ENCODE measurements at regions not wholly inside any gene's neighbourhood (a gene's known extent, or its start where the extent isn't known, plus 50 kb on each side); places are given as distances from the start of the nearest gene placed in this dataset.

DNA sequence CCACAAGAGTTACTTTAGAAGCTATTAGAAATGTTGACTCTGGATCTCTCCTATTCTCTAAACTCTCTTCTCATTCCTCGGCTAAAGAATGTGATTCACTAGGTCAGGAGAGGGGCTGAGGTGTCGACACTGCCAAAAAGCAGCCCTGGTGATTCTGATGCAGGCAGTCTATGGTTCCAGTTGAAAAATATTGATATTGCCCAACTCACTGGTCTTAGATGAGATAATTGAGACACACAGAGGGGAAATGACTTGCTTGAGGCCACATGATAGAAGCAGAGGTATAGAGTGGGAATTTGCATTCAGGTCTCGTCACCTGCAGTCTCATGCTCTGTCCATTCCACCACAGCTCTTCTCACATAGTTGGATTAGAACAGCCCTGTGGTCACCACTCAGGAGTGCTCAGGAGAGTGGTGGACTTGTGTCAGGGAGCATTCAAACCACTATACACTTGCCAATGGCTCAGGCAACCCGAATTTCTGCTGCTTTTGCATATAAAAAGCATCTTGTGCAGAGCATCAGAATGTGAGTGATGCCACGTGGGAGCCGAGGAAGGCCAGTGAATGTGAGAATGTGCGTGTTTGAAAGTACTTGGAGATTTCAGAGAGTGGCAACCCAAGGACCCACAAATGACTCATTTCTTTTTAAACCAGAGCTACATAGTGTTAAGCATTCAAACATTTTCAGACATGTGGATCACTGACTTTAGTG lies 65.1 kb upstream of the CTLA4 start:
- ChIA-PET CTCF (no interaction called here), POLR2A (no interaction called here)
- ATAC-seq (ENCODE audit: low read depth) (no peak), DNase-seq (no peak)
- no peak overlapping the region for H2AFZ ChIP-seq (ENCODE audit: insufficient read depth, low read depth, low read length, poor library complexity, severe bottlenecking)
- H3K9me3 ChIP-seq (ENCODE audit: control extremely low read depth in 1 of 3, control insufficient read depth in 2 of 3, insufficient read depth in 1 of 3, low read length in 2 of 3): peaks cover 6 to 15% (median 7%) of the 10 kb centered on the region in 3 donors
- no peak overlapping the region for H3K4me3 ChIP-seq (ENCODE audit: control extremely low read depth in 1 of 5, extremely low read depth in 1 of 5, insufficient read depth in 1 of 5, low read depth in 2 of 5, low read length in 4 of 5)
- no peaks in the 10 kb centered on the region for H3K79me2 ChIP-seq (ENCODE audit: control insufficient read depth, insufficient read depth, low read length)
- TF ChIP-seq, protein P1, sequence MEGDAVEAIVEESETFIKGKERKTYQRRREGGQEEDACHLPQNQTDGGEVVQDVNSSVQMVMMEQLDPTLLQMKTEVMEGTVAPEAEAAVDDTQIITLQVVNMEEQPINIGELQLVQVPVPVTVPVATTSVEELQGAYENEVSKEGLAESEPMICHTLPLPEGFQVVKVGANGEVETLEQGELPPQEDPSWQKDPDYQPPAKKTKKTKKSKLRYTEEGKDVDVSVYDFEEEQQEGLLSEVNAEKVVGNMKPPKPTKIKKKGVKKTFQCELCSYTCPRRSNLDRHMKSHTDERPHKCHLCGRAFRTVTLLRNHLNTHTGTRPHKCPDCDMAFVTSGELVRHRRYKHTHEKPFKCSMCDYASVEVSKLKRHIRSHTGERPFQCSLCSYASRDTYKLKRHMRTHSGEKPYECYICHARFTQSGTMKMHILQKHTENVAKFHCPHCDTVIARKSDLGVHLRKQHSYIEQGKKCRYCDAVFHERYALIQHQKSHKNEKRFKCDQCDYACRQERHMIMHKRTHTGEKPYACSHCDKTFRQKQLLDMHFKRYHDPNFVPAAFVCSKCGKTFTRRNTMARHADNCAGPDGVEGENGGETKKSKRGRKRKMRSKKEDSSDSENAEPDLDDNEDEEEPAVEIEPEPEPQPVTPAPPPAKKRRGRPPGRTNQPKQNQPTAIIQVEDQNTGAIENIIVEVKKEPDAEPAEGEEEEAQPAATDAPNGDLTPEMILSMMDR (IDR thresholded peaks at IDR 0.05): no peak
- no peak for TF ChIP-seq EZH2 (IDR thresholded peaks at IDR 0.05; ENCODE audit: borderline replicate concordance, insufficient read depth, low read depth, low read length, poor library complexity, severe bottlenecking)
- no peaks in the 10 kb centered on the region for H4K20me1 ChIP-seq (ENCODE audit: control insufficient read depth, insufficient read depth, low read length, poor library complexity, severe bottlenecking)
- Mint-ChIP-seq H3K4me3 (no peak overlapping the region), H3K27ac (no peak overlapping the region), H3K4me1 (no peaks in the 10 kb centered on the region), H3K9me3 (ENCODE audit: insufficient read depth) (peaks cover 9% of the 10 kb centered on the region), H3K27me3 (peaks cover 46% of the 10 kb centered on the region)
- no peak overlapping the region for H3K4me2 ChIP-seq (replicated peaks; ENCODE audit: low read depth, low read length, poor library complexity, severe bottlenecking)
- H3K27me3 ChIP-seq (replicated peaks in 1 of 4; ENCODE audit: control extremely low read depth in 1 of 4, control insufficient read depth in 3 of 4, insufficient read depth in 4 of 4, low read length in 3 of 4): peaks cover 0 to 21% (median 8%) of the 10 kb centered on the region in 4 experiments
- no peaks in the 10 kb centered on the region for H3K4me1 ChIP-seq (ENCODE audit: control insufficient read depth in 2 of 2, insufficient read depth in 2 of 2, low read length in 2 of 2)
- no peaks in the 10 kb centered on the region for H3K36me3 ChIP-seq (replicated peaks in 1 of 2; ENCODE audit: control extremely low read depth in 1 of 2, control insufficient read depth in 1 of 2, extremely low read depth in 1 of 2, insufficient read depth in 2 of 2, low read length in 1 of 2)
- intact Hi-C loops (cut with micrococcal nuclease): no loop called here
- 80% methylated on average over 3 of the region's 7 CpGs for WGBS (ENCODE audit: insufficient coverage)
- H3K27ac ChIP-seq (ENCODE audit: low read length in 2 of 2): no peak overlapping the region
- no peak overlapping the region for H3K9ac ChIP-seq (ENCODE audit: low read length)

DNA sequence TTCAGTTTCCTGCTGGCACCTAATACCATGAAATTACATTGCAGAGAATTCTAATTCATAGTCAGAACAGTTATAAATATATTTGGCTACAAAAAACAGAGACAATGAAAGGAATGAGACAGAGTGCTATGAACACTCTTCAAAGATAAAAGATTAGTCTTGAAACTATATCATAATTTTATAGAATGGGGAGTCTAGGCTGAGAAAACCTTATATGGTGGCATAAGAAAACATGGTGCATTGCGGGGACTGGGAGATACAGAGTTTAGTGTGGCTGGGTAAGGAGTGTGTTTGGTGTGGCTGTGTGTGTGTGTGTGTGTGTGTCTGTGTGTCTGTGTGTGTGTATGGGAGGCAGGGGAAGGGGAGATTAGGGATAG lies 64.5 kb upstream of the CTLA4 start:
- ChIA-PET POLR2A (no interaction called here), CTCF (no interaction called here)
- Mint-ChIP-seq H3K27ac (no peak overlapping the region), H3K27me3 (peaks cover 45% of the 10 kb centered on the region), H3K9me3 (ENCODE audit: insufficient read depth) (peaks cover 9% of the 10 kb centered on the region), H3K4me3 (no peak overlapping the region), H3K4me1 (no peaks in the 10 kb centered on the region)
- no peak for DNase-seq
- Histone ChIP-seq H3K4me3 (ENCODE audit: control extremely low read depth in 1 of 5, extremely low read depth in 1 of 5, insufficient read depth in 1 of 5, low read depth in 2 of 5, low read length in 4 of 5) (no peak overlapping the region), H4K20me1 (ENCODE audit: control insufficient read depth, insufficient read depth, low read length, poor library complexity, severe bottlenecking) (no peaks in the 10 kb centered on the region), H3K27ac (ENCODE audit: low read length in 2 of 2) (no peak overlapping the region), H3K79me2 (ENCODE audit: control insufficient read depth, insufficient read depth, low read length) (no peaks in the 10 kb centered on the region), H3K4me1 (ENCODE audit: control insufficient read depth in 2 of 2, insufficient read depth in 2 of 2, low read length in 2 of 2) (no peaks in the 10 kb centered on the region), H3K9me3 (ENCODE audit: control extremely low read depth in 1 of 3, control insufficient read depth in 2 of 3, insufficient read depth in 1 of 3, low read length in 2 of 3) (peaks cover 6 to 15% (median 7%) of the 10 kb centered on the region in 3 donors), H3K27me3 (replicated peaks in 1 of 4; ENCODE audit: control extremely low read depth in 1 of 4, control insufficient read depth in 3 of 4, insufficient read depth in 4 of 4, low read length in 3 of 4) (peaks cover 0 to 20% (median 8%) of the 10 kb centered on the region in 4 experiments), H3K9ac (ENCODE audit: low read length) (no peak overlapping the region), H3K36me3 (replicated peaks in 1 of 2; ENCODE audit: control extremely low read depth in 1 of 2, control insufficient read depth in 1 of 2, extremely low read depth in 1 of 2, insufficient read depth in 2 of 2, low read length in 1 of 2) (no peaks in the 10 kb centered on the region), H3K4me2 (replicated peaks; ENCODE audit: low read depth, low read length, poor library complexity, severe bottlenecking) (no peak overlapping the region), H2AFZ (ENCODE audit: insufficient read depth, low read depth, low read length, poor library complexity, severe bottlenecking) (no peak overlapping the region)
- no peak for ATAC-seq (ENCODE audit: low read depth)
- no peak for TF ChIP-seq EZH2 (IDR thresholded peaks at IDR 0.05; ENCODE audit: borderline replicate concordance, insufficient read depth, low read depth, low read length, poor library complexity, severe bottlenecking)
- TF ChIP-seq, protein P1 (IDR thresholded peaks at IDR 0.05): no peak
- 100% methylated on average over 1 of the region's 1 CpG for WGBS (ENCODE audit: insufficient coverage)
- intact Hi-C loops (cut with micrococcal nuclease): no loop called here
